Mesenteric fat pad (tissue), 1 donor: ENCODE measurements at regions not wholly inside any gene's neighbourhood (a gene's known extent, or its start where the extent isn't known, plus 50 kb on each side); places are given as distances from the start of the nearest gene placed in this dataset.
"Not testable (repeated sequence)": the region's sequence is repeated elsewhere in the genome, so short reads cannot be mapped to it uniquely, and the experiment has no call there.

Source experiments
- DNase-seq: peaks from one replicate; pipeline ENCODE4 v3.0.0-alpha.2; 2020; ENCODE audit warnings: low spot score
- donor health status: DM: yes; HTN: yes; CAD: no.

DNA sequence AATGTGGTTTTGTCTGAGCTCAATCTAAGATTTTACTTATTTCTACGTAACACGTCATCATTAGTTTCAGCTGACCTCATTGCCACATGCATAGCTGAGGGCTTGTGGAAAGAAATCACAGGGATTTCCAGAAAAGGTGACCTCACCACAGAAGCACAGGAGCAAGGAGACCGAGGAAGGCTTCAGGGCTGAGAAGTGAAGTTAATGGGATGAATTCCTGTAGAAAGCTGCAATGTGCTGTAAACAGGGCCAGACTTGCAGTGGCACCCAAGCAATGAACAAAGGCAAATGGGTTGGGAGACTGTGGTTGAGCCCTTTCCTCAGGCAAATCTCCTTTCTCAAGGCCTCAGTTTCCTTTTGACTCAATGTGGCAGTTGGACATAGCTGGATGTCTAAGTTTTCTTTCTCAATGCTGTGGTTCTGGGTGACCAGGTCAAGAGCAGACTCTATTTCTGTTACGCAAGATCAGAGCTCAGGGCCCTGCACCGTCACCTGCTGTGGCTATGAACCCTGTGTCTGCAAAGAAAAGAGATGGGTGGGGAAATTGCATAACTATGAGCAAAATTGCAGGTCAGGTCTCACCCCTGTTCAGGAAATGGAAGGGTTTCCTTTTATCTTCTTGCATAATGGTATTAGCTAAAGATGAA lies 252.2 kb upstream of the TBL1XR1 start:
- DNase-seq: no peak

DNA sequence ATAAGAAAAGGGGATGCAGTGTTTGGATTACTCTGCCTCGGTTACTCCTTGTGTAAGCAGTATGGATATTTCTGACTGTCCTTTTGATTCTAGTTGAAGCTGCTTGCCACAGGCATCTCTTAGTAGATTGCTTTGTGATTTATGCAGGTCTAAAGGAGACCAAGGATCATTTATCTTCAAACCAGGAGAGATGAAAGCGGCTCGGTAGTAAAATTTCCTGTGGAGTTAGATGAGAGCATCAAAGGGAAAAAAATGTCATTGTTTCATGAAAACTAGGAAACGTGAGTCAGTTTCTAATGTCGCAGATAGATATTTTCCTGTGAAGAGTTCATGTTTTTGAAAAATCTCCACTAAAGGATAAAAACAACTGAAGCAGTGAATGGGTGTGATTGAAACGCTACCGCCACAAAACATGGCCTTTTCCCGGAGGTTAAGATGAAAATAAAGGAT lies 254.0 kb upstream of the TBL1XR1 start:
- DNase-seq: no peak

DNA sequence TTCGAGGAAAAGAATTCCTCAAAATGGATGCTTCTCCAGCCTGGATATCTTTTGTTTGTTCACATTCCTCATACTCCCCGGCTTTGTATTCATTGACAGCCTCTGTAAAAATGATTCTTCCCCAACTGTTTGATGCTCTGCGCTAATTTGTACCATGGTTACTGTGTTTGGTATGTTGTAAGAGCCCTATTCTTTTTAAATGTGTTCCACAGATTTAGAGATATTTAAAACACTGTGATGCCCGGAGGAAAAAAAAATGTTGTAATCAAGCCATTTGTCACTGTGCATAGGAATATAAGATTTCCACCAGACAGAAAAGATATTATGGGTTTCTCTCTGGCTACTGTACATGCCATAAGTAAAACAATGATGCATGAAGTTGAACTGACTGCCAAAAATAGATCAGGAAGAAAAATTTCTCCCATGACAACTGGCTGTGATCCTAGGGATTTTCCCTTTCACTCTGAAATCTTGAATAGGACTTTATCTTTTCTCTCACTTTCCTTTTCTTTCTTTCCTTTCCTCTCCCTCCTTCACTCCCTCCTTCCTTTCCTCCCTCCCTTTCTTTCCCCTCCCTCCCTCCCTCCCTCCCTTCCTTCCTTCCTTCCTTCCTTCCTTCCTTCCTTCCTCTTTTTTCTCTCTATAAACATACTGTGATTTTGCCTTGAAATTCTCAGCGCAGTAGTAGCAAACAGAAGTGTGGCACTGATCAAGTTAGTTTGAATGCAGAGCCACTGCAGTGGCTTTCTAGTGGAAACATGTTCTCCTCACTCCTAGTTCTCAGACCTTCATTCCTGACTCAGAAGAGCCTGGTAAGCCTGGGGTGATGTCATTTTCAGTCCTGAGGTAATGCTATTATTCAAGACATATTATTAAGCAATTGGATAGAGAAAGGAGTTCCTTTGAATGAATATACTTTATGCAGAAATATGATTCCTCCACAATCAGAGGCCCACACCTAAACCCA lies 254.9 kb upstream of the TBL1XR1 start:
- DNase-seq: no peak

DNA sequence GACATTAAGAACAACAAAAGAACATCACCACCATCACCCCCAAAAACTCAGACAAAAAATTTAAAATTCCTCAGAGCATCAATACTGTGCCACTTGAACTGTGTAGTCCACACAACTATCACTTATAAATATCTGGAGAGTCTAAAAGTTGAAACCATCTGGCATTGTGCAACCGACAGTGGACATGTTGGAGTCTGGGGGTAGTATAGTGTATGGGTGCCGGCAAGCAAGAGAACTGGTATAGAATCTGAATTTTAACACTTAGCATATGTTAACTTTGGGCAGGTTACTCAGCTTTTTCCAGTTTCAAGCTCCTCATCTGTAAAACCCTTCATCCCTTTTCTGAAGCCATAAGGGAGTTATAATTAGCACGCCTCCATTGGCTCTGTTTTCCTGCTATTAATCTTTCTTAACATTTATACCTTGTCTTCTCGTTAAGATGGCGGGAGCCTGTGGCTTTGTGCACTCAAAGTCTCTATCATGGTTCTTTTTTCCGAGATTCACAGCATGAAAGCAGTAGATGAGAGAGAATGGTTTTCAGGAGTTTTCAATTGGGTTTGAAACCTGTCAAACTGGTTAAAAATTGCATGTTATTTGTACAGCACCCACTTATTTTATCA lies 255.7 kb upstream of the TBL1XR1 start:
- no peak for DNase-seq

DNA sequence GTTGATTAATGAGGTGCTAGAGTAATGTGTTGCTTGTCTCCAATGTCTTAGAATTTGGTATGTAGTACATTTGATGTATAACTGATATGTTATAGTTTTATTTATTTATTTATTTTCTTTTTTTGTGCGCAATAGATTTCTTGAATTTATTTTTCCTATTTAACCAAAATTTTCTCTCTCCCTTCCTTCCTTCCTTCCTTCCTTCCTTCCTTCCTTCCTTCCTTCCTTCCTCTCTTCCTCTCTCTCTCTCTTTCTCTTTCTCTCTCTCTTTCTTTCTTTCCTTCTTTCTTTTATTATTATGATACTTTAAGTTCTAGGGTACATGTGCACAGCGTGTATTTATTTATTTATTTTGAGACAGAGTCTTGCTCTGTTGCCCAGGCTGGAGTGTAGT lies 256.2 kb upstream of the TBL1XR1 start:
- DNase-seq: no peak

DNA sequence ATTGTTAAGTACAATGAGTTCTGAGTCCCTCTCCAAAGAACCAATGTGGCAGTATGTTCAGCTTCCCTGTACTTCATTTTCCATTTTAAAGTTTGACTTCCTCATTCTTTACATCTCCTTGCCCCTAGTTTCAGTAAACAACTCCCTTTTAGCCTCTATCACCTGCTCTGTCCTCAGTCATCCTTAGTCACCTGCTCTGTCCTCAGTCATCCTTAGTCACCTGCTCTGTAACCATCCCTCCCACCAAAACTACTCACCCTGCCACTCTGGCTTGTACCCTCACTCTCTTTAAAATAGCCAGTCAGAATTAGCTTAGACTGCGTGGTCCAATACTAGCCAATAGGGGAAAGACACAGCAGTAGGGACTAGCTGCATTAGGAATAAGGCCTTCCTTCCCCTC lies 259.9 kb upstream of the TBL1XR1 start:
- DNase-seq: not testable (repeated sequence)

DNA sequence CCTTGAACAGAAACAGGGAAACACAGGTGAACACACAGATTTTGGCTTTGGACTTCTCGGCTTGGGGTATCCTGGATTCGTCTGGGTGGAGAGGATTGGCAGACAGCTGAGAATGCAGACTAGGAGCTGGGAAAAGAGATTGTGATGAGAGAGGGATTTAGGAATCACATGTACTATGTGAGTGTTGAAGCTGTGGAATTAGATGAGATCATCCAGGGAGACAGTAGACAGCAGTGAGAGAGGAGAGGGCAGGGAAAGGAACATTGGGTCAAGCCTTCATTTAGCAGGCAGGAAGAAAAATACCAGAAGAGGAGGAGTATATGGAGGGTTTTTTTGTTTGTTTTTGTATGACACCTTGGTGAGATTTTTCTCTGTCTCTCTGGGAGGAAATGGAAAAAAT lies 262.1 kb upstream of the TBL1XR1 start:
- DNase-seq: no peak

DNA sequence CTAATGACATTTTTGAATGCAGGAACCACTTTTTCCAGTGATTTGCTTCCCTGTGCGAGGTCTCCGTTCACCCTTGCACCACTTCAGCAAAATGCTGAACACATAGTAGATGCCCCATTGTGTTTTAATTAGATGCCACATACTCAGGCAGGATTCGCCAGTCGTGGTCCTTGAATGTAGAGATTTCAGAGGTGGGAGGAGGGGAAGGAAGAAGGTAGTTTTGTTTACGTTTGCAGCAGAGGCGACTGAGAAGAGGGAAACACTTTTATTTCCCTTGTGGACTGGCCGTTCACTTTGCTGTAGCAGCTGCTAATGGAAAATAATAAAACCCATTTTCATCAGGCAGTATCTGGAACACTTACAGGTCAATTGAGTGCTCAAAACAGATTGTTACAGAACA lies 262.8 kb upstream of the TBL1XR1 start:
- DNase-seq: no peak

DNA sequence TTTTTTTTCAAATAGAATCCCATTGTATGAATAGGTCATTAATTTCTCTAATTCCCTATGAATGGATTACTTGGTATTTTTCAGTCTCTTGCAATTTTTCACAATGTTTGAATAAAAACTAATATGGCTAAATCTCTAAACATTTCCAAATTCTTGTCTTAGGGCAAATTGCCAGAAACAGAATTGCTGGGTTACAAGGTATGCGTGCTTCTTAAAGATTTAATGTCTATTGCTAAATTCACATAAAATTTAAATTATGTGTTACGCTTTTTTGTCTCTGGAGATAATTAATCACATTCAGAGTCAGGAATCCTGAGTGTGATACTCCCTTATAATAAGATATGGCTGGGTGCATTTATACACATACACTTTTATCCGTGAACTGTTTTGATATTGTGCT lies 264.5 kb upstream of the TBL1XR1 start:
- no peak for DNase-seq

DNA sequence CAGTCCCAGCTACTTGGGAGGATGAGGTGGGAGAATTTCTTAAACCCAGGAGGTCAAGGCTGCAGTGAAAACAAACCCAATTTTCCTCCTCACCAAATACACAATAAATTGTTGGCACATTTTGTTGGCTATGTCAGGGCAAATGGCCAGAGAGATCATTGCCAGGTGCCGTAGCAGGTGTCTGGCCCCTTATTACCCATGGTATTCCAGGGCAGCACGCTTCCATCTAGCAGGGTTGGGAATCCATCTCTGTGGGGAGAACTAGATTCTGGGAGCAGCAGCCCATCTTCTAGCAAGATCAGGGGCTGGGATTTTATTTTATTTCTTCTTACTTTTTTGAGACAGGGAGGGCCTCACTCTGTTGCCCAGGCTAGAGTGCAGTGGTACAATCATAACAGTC lies 266.1 kb upstream of the TBL1XR1 start:
- not testable (repeated sequence) for DNase-seq

DNA sequence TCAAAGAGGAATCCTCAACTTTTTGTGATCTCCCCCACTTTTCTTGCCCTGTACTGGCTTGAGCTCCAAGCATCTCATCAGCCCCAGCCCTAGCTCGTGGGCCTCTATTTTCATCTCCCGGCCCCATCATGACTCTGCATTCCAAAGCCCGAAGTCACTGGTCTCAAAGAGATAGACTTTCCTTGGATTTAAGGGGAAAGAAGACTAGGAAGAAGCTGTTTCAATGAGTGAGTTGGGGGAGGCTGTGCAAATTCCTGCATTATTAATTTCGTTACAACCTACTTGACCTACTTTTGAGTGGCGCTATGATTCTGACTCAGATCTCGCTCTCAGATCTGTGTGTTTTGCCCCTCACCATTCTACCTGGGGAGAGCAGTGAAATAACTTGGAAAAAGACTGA lies 266.6 kb upstream of the TBL1XR1 start:
- DNase-seq: no peak

DNA sequence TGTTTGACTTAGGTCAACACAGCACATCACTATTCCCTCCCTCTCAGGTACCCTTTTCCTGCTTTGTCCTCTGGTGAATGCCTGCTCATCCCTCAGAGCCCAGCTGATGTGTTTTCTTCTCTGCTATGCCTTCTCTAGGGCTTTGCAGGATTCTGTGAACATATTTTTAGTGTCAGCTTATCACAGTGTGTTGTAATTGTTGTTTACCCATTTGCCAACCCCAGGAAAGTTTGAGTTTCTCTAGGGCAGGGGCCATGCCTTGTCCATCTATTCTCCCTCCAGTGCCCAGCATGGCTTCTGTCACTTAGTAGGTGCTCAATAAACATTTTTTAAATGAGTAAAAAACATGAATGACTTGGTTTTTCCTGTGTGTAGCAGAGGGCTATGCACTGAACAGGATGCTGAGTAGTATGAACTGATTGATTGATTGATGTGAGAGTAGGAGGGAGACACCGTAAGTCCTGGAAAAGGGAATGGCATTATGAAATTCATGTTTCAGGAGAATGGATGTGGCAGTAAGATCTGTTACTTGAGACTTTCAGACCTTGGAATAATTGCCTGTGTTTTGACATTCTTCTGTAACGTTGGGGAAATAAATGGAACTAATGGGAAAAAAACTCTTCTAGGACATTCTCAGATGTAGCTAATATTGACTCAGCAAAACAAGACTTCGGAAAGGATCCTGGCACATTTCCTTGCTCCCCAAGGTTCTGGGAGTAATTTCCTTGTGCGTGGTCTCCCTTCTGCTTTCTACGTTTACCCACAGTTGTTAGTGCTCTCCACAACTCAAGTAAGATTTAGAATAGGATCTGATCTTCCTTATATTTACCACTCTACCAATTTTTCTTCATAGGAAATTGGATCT lies 267.3 kb upstream of the TBL1XR1 start:
- DNase-seq: no peak

DNA sequence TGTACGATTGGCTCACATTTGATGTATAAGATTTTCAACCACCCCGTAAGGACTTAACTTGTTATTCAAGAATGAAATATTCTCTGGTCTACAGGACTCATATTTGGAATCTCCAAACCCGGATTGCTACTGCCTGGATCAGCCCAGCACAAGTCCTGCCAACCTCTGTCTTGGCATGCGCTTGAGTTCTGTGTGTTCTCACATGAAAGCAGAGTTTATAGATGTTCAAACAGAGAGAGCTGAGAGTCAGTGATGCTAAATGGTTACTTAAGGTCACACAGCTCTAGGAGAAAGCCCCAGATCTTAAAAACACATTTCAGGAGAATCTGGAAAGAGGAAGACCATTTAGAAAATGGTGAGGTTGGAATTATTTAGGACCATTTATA lies 268.0 kb upstream of the TBL1XR1 start:
- DNase-seq: no peak

DNA sequence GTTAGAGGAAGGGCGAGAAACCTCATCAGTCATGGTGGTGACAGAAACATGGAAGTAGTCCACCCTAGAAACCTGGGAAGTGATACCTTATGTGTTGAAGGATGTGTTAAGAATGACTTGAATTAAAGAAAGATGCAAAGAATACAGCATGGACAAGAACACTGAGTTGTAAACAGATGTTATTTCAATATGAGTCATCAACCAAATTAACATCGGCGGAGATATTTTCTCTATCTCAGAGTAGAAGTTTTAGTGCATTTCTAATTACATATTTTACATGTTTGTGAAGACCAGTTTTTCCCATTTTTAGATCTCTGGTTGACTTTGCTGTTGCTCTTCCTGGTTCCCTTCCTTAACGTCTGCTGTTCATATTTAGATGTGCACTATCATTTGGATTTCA lies 268.8 kb upstream of the TBL1XR1 start:
- no peak for DNase-seq

DNA sequence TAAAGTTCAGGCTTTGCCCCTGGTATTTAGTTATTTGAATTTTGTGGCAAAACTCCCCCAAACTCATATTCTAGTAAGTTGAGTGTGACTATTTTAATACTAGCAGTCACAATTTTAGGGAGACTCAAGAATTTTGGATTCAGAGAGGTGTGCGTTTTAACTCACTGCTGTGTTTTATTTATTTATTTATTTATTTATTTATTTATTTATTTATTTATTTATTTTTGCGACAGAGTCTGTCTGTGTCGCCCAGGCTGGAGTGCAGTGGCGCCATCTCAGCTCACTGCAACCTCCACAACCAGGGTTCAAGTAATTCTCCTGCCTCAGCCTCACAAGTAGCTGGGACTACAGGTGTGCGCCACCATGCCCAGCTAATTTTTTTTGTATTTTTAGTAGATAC lies 269.3 kb upstream of the TBL1XR1 start:
- DNase-seq: not testable (repeated sequence)

DNA sequence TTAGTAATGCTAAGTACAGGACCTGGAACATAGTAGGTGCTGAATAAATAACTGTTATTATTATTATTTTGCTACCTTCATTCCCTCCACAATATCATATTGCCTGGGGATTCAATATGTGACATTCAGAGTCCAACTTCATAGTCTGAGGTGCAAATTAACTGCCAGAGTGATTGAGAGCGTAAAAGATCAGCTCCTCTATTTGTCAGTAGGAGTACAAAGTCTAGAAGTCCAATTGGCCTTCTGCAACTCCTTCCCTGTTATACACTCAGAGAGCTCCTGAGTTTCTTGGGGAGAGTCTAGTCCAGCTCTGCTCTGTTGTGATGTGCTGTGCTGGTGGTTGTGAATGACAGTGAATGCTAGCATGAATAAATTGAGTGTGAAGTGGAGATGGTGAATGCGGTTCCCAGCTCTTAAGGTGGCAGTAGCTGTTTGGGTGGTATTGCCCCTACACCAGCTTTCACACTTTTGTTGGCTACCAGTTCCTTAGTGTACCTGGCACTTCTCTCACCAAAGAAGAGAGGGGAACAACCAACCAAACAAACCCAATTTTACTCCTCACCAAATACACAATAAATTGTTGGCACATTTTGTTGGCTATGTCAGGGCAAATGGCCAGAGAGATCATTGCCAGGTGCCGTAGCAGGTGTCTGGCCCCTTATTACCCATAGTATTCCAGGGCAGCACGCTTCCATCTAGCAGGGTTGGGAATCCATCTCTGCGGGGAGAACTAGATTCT lies 270.1 kb upstream of the TBL1XR1 start:
- DNase-seq: no peak

DNA sequence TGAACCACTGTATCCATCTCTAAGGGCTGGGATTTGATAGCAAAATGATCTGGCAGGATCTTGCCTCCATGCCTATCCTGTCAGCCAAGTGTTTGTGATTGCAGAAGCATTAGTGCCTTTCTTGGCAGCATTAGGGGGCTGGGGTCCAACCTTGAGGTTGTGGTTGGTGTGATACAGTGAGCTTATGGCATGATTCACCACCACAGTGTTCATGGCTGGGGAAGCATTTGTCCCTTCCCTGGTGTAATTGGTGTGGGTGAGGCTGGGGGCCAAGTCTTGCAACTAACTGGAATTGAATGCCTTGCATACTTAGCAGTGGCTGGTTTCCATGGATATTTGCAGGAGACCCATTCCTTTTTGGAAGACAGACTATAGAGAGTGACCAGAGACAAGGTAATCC lies 271.0 kb upstream of the TBL1XR1 start:
- no peak for DNase-seq

DNA sequence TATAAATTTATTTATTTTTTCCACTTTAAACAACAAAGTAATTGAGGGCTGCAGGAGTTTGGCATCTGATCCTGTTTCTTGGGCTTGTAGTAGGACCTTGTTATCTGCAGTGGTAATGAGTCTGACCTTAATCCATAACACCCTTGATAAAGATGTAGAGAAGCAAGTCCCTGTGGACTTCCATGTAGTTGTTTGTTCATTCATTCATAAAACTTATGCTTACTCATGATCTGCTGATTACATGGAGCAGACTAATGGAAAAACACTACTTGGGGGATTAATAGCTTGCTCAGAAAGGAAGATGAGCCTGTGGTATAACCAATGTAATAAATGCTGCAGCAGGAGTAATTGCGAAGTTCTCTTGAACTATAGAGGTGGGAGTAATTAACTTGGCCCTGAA lies 271.5 kb upstream of the TBL1XR1 start:
- DNase-seq: no peak

DNA sequence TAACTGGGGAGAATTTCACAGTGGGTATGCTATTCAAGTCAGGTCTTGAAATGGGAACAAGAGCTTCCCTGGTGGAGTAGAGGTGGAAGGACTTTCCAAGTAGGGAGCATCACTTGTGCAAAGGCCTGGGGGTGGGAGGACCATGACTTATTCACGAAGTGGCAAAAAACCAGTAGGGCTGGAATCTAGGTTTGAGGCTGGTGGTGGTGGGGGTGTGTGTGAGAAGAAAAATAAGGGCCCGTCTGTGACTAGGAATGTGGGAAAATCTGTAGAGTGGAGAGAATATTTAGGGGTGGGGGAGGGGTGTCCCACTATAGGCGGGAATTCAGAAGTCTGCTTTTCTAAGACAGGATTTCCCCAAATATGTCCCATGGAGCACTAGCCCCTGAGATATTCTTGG lies 271.9 kb upstream of the TBL1XR1 start:
- no peak for DNase-seq

DNA sequence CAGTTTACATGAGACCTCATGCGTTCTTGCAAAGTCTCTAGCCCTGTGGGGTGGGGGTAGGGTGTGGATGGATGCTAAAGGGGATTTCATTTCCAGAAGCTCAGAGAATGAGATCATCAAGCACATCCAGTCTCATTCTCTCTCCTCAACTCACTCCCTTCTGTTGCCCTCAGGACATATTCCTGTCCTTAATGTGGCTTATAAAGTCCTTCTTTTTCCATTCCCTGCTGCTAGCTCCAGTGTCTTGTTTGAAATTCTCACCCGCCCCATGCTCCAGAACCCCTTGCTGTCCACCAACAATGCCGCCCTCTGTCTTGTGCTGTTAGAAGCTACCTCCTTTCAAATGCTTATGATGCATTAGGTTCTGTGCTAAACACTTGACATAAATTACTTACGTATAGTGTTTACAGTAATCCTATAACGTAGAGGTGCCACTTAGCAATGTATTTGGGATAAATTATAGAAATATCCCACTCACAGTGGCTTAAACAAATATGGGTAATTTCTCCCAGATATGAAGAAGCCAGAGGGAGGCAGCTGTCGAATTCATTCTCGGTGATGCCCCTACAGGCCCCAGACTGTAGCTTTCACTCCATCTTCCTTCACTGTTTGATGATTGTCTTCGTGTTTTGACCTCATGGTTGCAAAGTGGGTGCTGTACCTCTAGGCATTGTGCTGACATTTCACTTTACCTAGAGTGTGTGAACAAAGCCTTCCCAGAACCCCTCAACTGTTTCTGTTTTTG lies 273.1 kb upstream of the TBL1XR1 start:
- DNase-seq: no peak
